ENCODE measurements at regions not wholly inside any gene's neighbourhood (a gene's known extent, or its start where the extent isn't known, plus 50 kb on each side); places are given as distances from the start of the nearest gene placed in this dataset.

- TF ChIP-seq CTCF (conservative IDR thresholded peaks at IDR 0.05 in 1 of 2, IDR thresholded peaks at IDR 0.05 in 1 of 2; ENCODE audit: extremely low read depth in 1 of 2, insufficient read depth in 1 of 2, low read depth in 1 of 2, low read length in 2 of 2) (no peak), EZH2 (IDR thresholded peaks at IDR 0.05; ENCODE audit: borderline replicate concordance, low read length) (no peak)
Measured at GRCh38 chr1:209198961-209199750, 384.4 kb upstream of the CAMK1G start.
